ENCODE measurements at regions not wholly inside any gene's neighbourhood (a gene's known extent, or its start where the extent isn't known, plus 50 kb on each side); places are given as distances from the start of the nearest gene placed in this dataset.
"Not testable (repeated sequence)": the region's sequence is repeated elsewhere in the genome, so short reads cannot be mapped to it uniquely, and the experiment has no call there.

- TF ChIP-seq POLR2A (IDR thresholded peaks at IDR 0.05) (no peak), CTCF (IDR thresholded peaks at IDR 0.05) (no peak)
- H3K9me3 ChIP-seq (replicated peaks in 1 of 3) = no peaks in the 10 kb centered on the region
- 76 to 85% (median 83%) methylated on average over 19 to 25 of the region's 25 CpGs for WGBS, 4 donors
- intact Hi-C loops (cut with DNase I) = no loop called here
- H3K27ac ChIP-seq = no peak overlapping the region
- H3K4me3 ChIP-seq = no peak overlapping the region
- H3K4me1 ChIP-seq (replicated peaks in 1 of 2) = no peaks in the 10 kb centered on the region
- no peaks in the 10 kb centered on the region for H3K36me3 ChIP-seq (replicated peaks in 1 of 2)
- DNase-seq = peak in 1 of 7 donors; percentile 17
- H3K27me3 ChIP-seq = no peaks in the 10 kb centered on the region
Observed at GRCh38 chr12:131203666-131204415, 250.1 kb downstream of the ADGRD1 start.

GRCh38 chr12:131204416-131205274 lies 250.9 kb downstream of the ADGRD1 start:
- DNase-seq = peak in 1 of 7 donors; percentile 10
- no peak overlapping the region for H3K27ac ChIP-seq
- no peaks in the 10 kb centered on the region for H3K27me3 ChIP-seq
- H3K4me1 ChIP-seq (replicated peaks in 1 of 2) = no peaks in the 10 kb centered on the region
- no peaks in the 10 kb centered on the region for H3K9me3 ChIP-seq (replicated peaks in 1 of 3)
- intact Hi-C loops (cut with DNase I) = no loop called here
- 42 to 74% (median 71%) methylated on average over 3 to 17 of the region's 17 CpGs for WGBS, 4 donors
- H3K4me3 ChIP-seq = no peak overlapping the region
- no peaks in the 10 kb centered on the region for H3K36me3 ChIP-seq (replicated peaks in 1 of 2)
- no peak for TF ChIP-seq CTCF (IDR thresholded peaks at IDR 0.05)
- no peak for TF ChIP-seq POLR2A (IDR thresholded peaks at IDR 0.05)

- 76 to 78% (median 77%) methylated on average over 15 to 23 of the region's 23 CpGs for WGBS, 4 donors
- H3K36me3 ChIP-seq (replicated peaks in 1 of 2); H3K9me3 ChIP-seq (replicated peaks in 1 of 3); H3K4me3 ChIP-seq; H3K4me1 ChIP-seq (replicated peaks in 1 of 2); H3K27ac ChIP-seq; intact Hi-C loops (cut with DNase I); H3K27me3 ChIP-seq: not testable (repeated sequence)
- peak in 1 of 7 donors; percentile 36 for DNase-seq
Observed at GRCh38 chr12:131205275-131205933, 251.7 kb downstream of the ADGRD1 start.

- WGBS, 4 donors = 54 to 90% (median 70%) methylated on average over 3 to 16 of the region's 19 CpGs
- intact Hi-C loops (cut with DNase I); H3K27me3 ChIP-seq; H3K4me1 ChIP-seq (replicated peaks in 1 of 2); H3K4me3 ChIP-seq; H3K36me3 ChIP-seq (replicated peaks in 1 of 2); H3K27ac ChIP-seq; H3K9me3 ChIP-seq (replicated peaks in 1 of 3): not testable (repeated sequence)
- DNase-seq = peak in 1 of 7 donors; percentile 29
Observed at GRCh38 chr12:131206630-131207299, 253.1 kb downstream of the ADGRD1 start.

GRCh38 chr12:131207300-131207660 lies 253.6 kb downstream of the ADGRD1 start:
- 68 to 85% (median 75%) methylated on average over 2 to 12 of the region's 12 CpGs for WGBS, 4 donors
- H3K4me1 ChIP-seq (replicated peaks in 1 of 2); H3K27ac ChIP-seq; H3K4me3 ChIP-seq; H3K27me3 ChIP-seq; intact Hi-C loops (cut with DNase I); H3K36me3 ChIP-seq (replicated peaks in 1 of 2); H3K9me3 ChIP-seq (replicated peaks in 1 of 3): not testable (repeated sequence)
- peak in 2 of 7 donors; percentile 10 to 31 for DNase-seq

- H3K9me3 ChIP-seq (replicated peaks in 1 of 3); H3K27ac ChIP-seq; H3K27me3 ChIP-seq; H3K4me3 ChIP-seq; H3K4me1 ChIP-seq (replicated peaks in 1 of 2); H3K36me3 ChIP-seq (replicated peaks in 1 of 2); intact Hi-C loops (cut with DNase I): not testable (repeated sequence)
- DNase-seq = peak in 1 of 7 donors; percentile 2
- WGBS, 4 donors = 78 to 81% (median 79%) methylated on average over 10 to 13 of the region's 21 CpGs
Observed at GRCh38 chr12:131207841-131208240, 254.1 kb downstream of the ADGRD1 start.

Data from adrenal gland (tissue), 9 donors.